ENCODE measurements at regions not wholly inside any gene's neighbourhood (a gene's known extent, or its start where the extent isn't known, plus 50 kb on each side); places are given as distances from the start of the nearest gene placed in this dataset.

DNA sequence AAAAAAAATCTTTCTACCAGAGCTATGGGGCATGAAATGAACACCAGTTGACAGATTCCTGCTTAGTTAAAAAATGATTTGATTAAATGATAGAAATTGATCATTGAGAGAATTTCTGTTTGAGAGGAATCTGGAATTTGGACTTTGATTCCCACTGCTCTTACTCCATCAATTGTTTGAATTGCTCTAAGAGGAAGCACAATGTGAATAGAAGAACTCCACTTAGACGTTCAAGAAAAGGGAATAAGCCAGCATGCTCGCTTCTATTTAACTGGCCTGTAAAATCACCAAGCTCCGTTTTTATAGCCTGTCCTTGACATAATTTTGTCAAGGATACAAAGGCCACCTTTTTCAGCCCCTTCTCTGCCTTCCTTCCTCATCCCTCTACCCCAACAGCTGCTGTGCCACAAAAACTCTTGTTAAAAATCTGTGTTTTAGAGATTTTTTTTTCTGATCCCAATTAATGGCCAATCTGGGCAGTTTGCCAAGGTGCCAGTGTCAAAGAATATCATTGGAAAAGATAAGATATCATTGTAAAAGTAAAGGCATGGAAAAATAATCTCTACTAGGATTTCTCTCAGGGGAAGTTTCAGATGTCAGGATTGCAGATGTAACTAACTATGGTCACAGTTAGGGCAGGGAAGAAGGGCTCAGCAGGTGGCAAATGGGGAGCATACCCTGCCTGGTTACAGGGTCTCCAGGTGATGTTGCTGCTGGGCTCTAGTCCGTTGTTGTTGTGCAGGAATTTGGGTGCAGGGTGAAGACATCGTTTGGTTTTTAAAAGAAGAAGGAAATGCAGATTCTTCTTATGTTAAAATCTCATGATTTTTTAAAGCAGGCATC lies 301.8 kb upstream of the PDZRN3 start:
- TF ChIP-seq, protein P1, sequence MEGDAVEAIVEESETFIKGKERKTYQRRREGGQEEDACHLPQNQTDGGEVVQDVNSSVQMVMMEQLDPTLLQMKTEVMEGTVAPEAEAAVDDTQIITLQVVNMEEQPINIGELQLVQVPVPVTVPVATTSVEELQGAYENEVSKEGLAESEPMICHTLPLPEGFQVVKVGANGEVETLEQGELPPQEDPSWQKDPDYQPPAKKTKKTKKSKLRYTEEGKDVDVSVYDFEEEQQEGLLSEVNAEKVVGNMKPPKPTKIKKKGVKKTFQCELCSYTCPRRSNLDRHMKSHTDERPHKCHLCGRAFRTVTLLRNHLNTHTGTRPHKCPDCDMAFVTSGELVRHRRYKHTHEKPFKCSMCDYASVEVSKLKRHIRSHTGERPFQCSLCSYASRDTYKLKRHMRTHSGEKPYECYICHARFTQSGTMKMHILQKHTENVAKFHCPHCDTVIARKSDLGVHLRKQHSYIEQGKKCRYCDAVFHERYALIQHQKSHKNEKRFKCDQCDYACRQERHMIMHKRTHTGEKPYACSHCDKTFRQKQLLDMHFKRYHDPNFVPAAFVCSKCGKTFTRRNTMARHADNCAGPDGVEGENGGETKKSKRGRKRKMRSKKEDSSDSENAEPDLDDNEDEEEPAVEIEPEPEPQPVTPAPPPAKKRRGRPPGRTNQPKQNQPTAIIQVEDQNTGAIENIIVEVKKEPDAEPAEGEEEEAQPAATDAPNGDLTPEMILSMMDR (conservative IDR thresholded peaks at IDR 0.05), result no peak
- no peak overlapping the region for H3K27ac ChIP-seq

DNA sequence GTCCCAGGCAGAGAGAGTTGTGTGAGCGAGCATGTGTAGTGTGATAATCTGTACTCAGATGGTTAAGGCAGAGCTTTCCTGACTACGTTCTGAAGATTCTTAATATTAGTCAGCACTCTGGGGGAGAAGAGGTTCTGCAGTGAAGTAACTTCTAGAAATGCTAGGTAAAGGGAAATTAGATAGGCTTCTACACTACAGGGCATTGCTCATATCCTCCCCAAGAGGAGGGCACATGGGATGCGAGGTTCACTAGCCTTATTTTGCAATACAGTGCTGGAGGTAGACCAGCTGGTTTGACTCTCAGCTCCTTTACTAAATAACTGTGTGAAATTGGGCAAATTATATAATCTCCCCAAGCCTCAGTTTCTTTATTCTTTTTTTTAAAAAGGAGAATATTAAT lies 300.3 kb upstream of the PDZRN3 start:
- TF ChIP-seq, protein P1 (conservative IDR thresholded peaks at IDR 0.05), result no peak
- H3K27ac ChIP-seq, result no peak overlapping the region

- TF ChIP-seq, protein P1 (conservative IDR thresholded peaks at IDR 0.05), result no peak
- no peak overlapping the region for H3K27ac ChIP-seq
These were observed 299.3 kb upstream of the PDZRN3 start for GRCh38 chr3:73924048-73924447.

DNA sequence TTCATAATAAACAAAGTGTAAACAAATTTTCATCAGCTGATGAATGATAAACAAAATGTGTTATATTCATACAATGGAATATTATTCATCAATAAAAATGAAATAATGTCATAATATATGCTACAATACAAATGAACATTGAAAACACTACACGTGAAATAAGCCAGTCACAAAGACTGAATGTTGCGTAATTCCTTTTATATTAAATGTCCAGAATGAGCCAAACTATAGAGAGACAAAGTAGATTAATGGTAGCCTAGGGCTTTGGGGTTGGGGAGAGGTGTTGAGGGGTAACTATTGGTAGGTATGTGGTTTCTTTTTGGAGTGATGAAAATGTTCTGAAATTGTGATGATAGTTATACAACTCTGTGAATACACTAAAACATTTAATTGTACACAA lies 292.9 kb upstream of the PDZRN3 start:
- H3K27ac ChIP-seq, result no peak overlapping the region
- TF ChIP-seq, protein P1 (conservative IDR thresholded peaks at IDR 0.05), result no peak

DNA sequence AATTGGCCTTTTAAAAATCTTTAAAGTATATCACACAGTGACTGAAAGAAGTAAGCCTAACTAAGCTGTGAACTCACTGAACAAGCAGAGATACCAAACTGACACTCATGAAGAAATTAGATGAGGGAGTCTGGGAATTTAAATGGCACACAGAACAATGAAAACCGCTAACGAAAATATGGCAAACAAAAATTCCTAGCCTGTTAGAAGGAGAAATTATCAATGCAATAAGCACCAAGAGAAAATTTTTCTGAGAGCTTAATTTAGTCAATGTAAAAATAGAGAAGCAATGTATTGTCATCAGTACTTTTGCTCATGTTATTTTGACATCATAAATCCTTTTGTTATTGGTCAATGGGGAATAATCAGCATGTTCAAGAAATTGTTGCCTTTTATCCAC lies 291.1 kb upstream of the PDZRN3 start:
- TF ChIP-seq, protein P1 (conservative IDR thresholded peaks at IDR 0.05), result no peak
- no peak overlapping the region for H3K27ac ChIP-seq

GRCh38 chr3:73908218-73908617 lies 283.5 kb upstream of the PDZRN3 start:
- TF ChIP-seq, protein P1 (conservative IDR thresholded peaks at IDR 0.05), result no peak
- H3K27ac ChIP-seq, result no peak overlapping the region

DNA sequence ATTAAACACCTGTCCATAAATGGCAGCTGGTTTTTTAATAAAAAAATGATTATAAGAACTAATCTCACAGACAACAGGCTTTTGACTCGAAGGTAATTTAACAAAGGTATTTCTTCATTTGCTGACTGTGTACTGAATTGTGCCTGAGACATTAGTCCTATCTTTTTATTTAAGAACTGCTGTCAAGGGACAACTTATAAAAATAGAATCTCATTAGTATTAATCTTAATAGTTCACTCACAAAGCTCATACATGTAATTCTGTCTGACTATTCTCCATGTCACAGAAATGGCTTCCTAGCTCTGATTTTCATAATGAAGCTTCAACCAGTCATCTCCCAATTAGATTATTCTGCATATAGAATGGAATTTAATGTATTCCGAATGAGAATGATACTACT lies 276.9 kb upstream of the PDZRN3 start:
- H3K27ac ChIP-seq, result no peak overlapping the region
- TF ChIP-seq, protein P1 (conservative IDR thresholded peaks at IDR 0.05), result no peak
